IPS-15b (cell line): ENCODE measurements at regions not wholly inside any gene's neighbourhood (a gene's known extent, or its start where the extent isn't known, plus 50 kb on each side); places are given as distances from the start of the nearest gene placed in this dataset.
"Not testable (repeated sequence)": the region's sequence is repeated elsewhere in the genome, so short reads cannot be mapped to it uniquely, and the experiment has no call there.

Experiments
- H3K27me3 ChIP-seq: one replicate; pipeline ENCODE4 v1.6.1; 2013; ENCODE audit warnings: low read length; ENCODE audit not compliant: control insufficient read depth, insufficient read depth
- H3K36me3 ChIP-seq: one replicate; pipeline ENCODE4 v1.6.1; 2013; ENCODE audit warnings: low read length; ENCODE audit not compliant: control insufficient read depth, insufficient read depth
- H3K4me1 ChIP-seq: one replicate; pipeline ENCODE4 v1.6.1; 2013; ENCODE audit warnings: mild to moderate bottlenecking, low read length; ENCODE audit not compliant: control insufficient read depth, insufficient read depth
- H3K4me3 ChIP-seq: one replicate; pipeline ENCODE4 v1.5.1; 2013; ENCODE audit warnings: low read depth, low read length
- H3K9ac ChIP-seq: one replicate; pipeline ENCODE4 v1.6.1; 2013; ENCODE audit warnings: low read depth, mild to moderate bottlenecking, low read length
- H3K9me3 ChIP-seq: one replicate; pipeline ENCODE4 v1.6.1; 2013; ENCODE audit warnings: mild to moderate bottlenecking, low read length; ENCODE audit not compliant: control insufficient read depth, insufficient read depth

DNA sequence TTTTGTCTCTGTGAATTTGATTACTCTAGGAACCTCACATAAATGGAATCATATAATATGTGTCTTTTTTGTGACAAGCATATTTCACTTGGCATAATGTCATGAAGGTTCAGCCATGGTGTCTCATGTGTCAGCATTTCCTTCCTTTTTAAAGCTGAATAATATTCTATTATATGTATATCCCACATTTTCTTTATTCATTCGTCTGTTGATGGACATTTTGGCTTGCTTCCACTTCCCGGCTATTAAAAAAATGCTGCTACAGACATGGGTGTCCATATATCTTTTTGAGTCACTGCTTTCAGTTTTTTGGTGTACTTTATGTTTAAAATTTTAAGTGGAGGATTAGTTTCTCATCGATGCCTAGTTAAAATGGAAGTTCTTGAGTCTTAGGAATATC lies 59.8 kb upstream of the C5orf63 start:
- H3K36me3 ChIP-seq, result no peaks in the 10 kb centered on the region
- no peak overlapping the region for H3K9ac ChIP-seq
- H3K9me3 ChIP-seq, result no peaks in the 10 kb centered on the region
- no peak overlapping the region for H3K4me3 ChIP-seq
- H3K4me1 ChIP-seq, result no peaks in the 10 kb centered on the region
- H3K27me3 ChIP-seq, result no peaks in the 10 kb centered on the region

- Histone ChIP-seq H3K9ac (no peak overlapping the region), H3K4me3 (no peak overlapping the region), H3K9me3 (no peaks in the 10 kb centered on the region), H3K27me3 (no peaks in the 10 kb centered on the region), H3K36me3 (no peaks in the 10 kb centered on the region), H3K4me1 (no peaks in the 10 kb centered on the region)
Observed at GRCh38 chr5:127136908-127137307, 63.6 kb upstream of the C5orf63 start.

DNA sequence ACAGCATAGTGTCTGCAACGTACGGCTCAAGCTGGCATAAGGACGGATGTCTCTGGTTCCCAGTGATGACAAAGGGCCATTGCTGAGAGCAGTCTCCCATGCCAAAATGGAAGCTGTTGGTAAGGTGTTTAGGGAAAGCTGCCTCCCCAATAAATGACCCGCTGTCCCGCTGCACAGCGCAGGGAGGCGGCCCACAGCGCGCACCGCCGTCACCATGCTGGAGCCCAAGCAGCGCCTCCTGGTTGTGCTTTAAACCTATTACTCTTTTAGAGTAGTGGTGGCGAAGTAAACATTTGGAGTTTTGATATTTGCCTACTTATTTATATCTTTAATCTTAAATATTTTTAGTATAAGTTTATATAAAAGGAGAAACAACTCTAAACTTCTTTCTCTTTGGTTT lies 70.4 kb upstream of the C5orf63 start:
- Histone ChIP-seq H3K4me1 (no peaks in the 10 kb centered on the region), H3K9ac (no peak overlapping the region), H3K27me3 (no peaks in the 10 kb centered on the region), H3K4me3 (no peak overlapping the region), H3K36me3 (no peaks in the 10 kb centered on the region), H3K9me3 (no peaks in the 10 kb centered on the region)

DNA sequence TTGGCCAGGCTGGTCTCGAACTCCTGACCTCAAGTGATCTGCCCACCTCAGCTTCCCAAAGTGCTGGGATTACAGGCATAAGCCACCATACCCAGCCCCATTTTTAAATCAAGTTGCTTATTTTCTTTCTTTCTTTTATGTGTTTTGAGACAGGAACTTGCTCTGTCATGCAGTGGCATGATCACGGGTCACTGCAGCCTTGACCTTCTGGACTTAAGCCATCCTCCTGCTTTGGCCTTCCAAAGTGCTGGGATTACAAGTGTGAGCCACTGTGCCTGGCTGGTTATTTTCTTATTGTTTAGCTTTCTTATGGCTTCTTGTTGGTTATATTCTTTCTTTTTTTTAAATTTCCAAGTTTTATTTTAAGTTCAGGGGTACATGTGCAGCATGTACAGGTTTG lies 79.7 kb upstream of the C5orf63 start:
- Histone ChIP-seq H3K4me1 (no peaks in the 10 kb centered on the region), H3K9ac (no peak overlapping the region), H3K27me3 (no peaks in the 10 kb centered on the region), H3K4me3 (no peak overlapping the region), H3K9me3 (no peaks in the 10 kb centered on the region), H3K36me3 (no peaks in the 10 kb centered on the region)

GRCh38 chr5:127153521-127153920 lies 80.2 kb upstream of the C5orf63 start:
- no peaks in the 10 kb centered on the region for H3K27me3 ChIP-seq
- no peaks in the 10 kb centered on the region for H3K9me3 ChIP-seq

DNA sequence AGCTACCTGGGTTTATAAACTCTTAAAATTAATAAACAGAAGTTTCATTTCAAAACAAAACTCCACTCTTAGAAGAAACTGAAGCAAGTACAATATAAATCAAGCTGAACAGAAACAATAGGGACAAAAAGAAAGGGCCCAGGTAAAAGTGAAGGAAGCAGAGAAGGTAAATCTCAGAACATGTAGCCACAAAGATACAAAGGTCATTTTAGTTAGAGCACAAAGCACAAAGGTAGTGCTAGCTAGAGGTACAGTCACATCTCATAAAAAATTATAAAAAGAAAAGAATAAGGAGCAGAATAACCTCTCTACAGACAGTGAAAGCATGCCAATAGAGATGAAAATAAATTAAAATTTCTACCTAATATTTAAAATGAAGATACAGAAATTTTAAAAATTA lies 90.4 kb upstream of the C5orf63 start:
- Histone ChIP-seq H3K36me3 (no peaks in the 10 kb centered on the region), H3K9ac (no peak overlapping the region), H3K9me3 (no peaks in the 10 kb centered on the region), H3K4me1 (no peaks in the 10 kb centered on the region), H3K4me3 (no peak overlapping the region), H3K27me3 (no peaks in the 10 kb centered on the region)

More at GRCh38 chr5:127153521-127153920, 80.2 kb upstream of the C5orf63 start:
- Histone ChIP-seq H3K9ac (no peak overlapping the region), H3K4me1 (no peaks in the 10 kb centered on the region), H3K36me3 (no peaks in the 10 kb centered on the region), H3K4me3 (no peak overlapping the region)

DNA sequence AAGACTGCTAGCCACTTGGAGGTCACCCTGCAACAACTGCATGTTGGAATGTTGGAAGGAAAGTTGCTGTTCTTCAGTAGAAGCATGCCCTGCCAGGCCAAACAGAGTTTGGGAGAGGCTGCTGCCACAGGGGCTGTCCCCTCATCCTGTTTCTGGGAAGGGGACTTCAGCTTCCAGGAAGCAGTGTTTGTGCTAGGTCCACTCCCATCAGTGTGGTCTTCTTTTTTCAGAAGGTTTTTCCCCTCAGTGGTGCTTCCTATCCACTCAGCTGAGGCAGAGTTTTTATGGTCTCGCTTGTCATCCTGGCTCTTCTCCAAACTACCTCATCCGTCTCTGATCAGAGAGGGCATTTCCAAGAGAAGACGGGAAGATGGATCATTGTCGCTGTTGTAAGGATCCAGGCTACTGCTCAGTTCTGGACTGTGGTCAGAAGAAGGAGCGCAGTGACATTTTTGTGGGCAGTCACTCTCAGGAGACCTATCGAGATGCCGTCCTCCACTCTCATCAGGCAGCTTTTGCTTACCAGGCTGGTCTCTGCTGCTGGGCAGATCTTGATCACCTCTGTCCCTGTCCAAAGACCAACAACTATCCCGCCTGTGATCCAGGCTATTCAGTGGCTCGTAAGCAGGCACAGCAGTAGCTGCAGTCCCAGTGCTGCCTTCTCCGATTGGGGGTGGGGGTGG lies 97.8 kb upstream of the C5orf63 start:
- H3K4me3 ChIP-seq, result no peak overlapping the region
- no peak overlapping the region for H3K9ac ChIP-seq
- H3K36me3 ChIP-seq, result no peaks in the 10 kb centered on the region
- no peaks in the 10 kb centered on the region for H3K9me3 ChIP-seq
- H3K4me1 ChIP-seq, result no peaks in the 10 kb centered on the region
- no peaks in the 10 kb centered on the region for H3K27me3 ChIP-seq

DNA sequence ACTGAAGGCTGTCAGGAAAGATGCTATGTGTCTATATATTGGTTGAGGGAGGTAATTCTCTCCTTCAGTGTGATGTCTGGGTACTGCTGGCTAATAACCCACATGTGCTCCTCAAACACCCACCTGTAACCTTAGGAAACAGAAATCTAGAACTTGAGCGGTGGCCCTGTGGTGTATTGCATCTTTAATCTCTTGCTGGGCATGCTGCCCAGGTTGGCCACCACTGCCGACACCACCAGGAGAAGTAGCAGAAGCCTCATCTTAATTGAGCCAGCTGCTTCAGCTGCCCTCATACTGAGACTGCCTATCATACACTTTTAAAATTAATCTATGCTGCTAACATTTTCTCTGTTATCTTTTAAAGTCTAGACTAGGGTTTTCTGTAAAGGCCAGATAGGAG lies 103.5 kb upstream of the C5orf63 start:
- H3K9ac ChIP-seq, result no peak overlapping the region

DNA sequence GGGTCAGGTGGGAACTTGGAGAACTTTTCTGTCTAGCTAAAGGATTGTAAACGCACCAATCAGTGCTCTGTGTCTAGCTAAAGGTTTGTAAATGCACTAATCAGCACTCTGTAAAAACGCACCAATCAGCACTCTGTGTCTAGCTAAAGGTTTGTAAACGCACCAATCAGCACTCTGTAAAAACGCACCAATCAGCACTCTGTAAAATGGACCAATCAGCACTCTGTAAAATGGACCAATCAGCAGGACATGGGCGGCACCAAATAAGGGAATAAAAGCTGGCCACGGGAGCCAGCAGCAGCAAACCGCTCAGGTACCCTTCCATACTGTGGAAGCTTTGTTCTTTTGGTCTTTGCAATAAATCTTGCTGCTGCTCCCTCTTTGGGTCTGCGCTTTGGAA lies 108.0 kb upstream of the MEGF10 start:
- H3K27me3 ChIP-seq, H3K9ac ChIP-seq, H3K9me3 ChIP-seq, H3K4me1 ChIP-seq, H3K4me3 ChIP-seq, H3K36me3 ChIP-seq: not testable (repeated sequence)

More for the DNA sequence above, 103.5 kb upstream of the C5orf63 start:
- H3K9me3 ChIP-seq, result no peaks in the 10 kb centered on the region
- no peaks in the 10 kb centered on the region for H3K27me3 ChIP-seq
- H3K4me1 ChIP-seq, result no peaks in the 10 kb centered on the region
- H3K4me3 ChIP-seq, result no peak overlapping the region
- H3K36me3 ChIP-seq, result no peaks in the 10 kb centered on the region

GRCh38 chr5:127183332-127183731 lies 107.3 kb upstream of the MEGF10 start:
- Histone ChIP-seq H3K4me3 (no peak overlapping the region), H3K36me3 (no peaks in the 10 kb centered on the region), H3K9me3 (no peaks in the 10 kb centered on the region), H3K4me1 (no peaks in the 10 kb centered on the region), H3K9ac (no peak overlapping the region), H3K27me3 (no peaks in the 10 kb centered on the region)

- no peaks in the 10 kb centered on the region for H3K4me1 ChIP-seq
- H3K27me3 ChIP-seq, result no peaks in the 10 kb centered on the region
- H3K36me3 ChIP-seq, result no peaks in the 10 kb centered on the region
- H3K4me3 ChIP-seq, result no peak overlapping the region
- no peak overlapping the region for H3K9ac ChIP-seq
- H3K9me3 ChIP-seq, result no peaks in the 10 kb centered on the region
Observed at GRCh38 chr5:127184851-127185250, 105.7 kb upstream of the MEGF10 start.

- no peak overlapping the region for H3K4me3 ChIP-seq
- no peak overlapping the region for H3K9ac ChIP-seq
- H3K27me3 ChIP-seq, result no peaks in the 10 kb centered on the region
- no peaks in the 10 kb centered on the region for H3K4me1 ChIP-seq
- no peaks in the 10 kb centered on the region for H3K9me3 ChIP-seq
- no peaks in the 10 kb centered on the region for H3K36me3 ChIP-seq
Observed at GRCh38 chr5:127186657-127187056, 103.9 kb upstream of the MEGF10 start.
